HG02571 (cell line): ENCODE measurements at regions not wholly inside any gene's neighbourhood (a gene's known extent, or its start where the extent isn't known, plus 50 kb on each side); places are given as distances from the start of the nearest gene placed in this dataset.

Experiments
- ATAC-seq: cut with Tn5 transposase; IDR thresholded peaks from one replicate; pipeline ENCODE4 v1.9.1; 2021; ENCODE audit warnings: mild to moderate bottlenecking, moderate library complexity; ENCODE audit not compliant: unreplicated experiment

DNA sequence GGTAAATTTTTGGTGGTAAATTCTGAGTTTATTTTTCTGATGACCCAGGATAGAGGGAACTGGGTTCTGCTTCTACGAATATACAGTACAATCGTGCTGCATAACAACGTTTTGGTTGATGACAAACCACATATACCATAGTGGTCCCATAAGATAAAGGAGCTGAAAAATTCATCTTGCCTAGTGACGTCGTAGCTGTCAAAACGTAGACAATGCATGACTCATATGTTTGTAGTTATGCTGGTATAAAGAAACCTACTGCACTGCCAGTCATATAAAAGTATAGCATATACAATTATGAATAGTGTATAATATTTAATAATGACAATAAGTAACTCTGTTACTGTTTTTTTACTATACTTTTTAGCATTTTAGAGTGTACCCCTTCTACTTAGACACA lies 244.0 kb downstream of the GAS1 start:
- no peak for ATAC-seq

- ATAC-seq, result no peak
Observed at GRCh38 chr9:86700629-86701028, 246.7 kb downstream of the GAS1 start.

- ATAC-seq, result no peak
Observed at GRCh38 chr9:86697999-86698398, 249.3 kb downstream of the GAS1 start.

DNA sequence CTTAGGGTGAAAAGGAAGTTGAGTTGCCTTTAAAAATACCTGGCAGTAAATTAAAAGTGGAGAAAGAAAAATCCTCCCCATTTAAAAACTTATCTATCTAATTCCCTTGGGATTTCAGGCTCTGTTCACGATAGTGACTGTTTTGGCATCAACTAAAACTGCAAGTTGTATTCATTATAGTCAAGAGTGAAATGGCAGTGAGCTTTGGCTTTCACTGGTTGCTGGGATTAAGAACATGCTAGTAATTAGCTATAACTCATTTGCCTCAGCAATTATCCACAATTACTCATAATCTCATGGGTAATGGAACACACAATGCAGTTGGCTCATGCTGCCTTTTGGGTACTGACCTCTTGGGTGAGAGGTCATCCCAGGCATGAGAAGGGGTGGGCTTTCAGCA lies 250.1 kb downstream of the GAS1 start:
- no peak for ATAC-seq

GRCh38 chr9:86695910-86696424 lies 251.3 kb downstream of the GAS1 start:
- no peak for ATAC-seq

GRCh38 chr9:86690034-86690433 lies 257.3 kb downstream of the GAS1 start:
- ATAC-seq, result no peak

- no peak for ATAC-seq
Observed at GRCh38 chr9:86687788-86688187, 259.5 kb downstream of the GAS1 start.

- ATAC-seq, result no peak
Observed at GRCh38 chr9:86685556-86685955, 261.8 kb downstream of the GAS1 start.

GRCh38 chr9:86684148-86684547 lies 263.2 kb downstream of the GAS1 start:
- no peak for ATAC-seq

DNA sequence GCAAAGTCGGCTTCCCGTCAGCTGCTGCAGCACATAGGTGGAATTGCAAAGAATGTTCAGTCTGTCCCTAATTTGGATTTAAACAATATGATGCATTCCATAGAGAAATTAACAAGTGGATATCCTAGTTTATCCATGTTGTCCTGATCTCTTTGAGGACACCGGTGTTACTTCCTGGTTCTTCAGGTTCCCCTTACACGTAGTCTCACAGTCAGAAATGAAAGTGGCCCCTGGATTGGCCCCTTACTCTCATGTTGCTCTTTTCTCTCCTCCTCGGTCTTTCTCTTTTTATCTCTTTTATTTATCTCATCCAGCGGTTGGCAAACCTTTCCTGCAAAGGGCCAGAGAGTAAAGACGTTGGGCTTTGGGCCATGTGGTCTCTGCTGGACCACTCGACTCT lies 265.1 kb downstream of the GAS1 start:
- ATAC-seq, result no peak

DNA sequence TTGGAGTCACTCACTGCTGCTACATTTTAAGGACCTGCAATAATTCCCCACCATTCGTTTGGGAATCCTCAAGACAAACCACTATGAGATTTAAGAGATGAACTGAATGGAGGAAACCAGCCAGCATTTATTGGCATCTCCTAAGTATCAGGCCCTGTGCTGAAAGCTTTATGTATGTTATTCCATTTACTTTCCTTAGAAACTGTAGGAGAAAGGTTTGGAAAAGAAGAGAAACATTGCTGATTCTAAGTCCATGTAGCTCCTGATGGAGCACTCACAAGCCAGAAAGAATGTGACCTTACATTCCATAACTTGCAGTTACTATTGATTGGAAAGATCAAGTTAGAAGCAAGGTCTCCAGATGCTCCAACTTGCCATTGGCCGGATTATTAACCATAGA lies 267.4 kb downstream of the GAS1 start:
- ATAC-seq, result no peak

GRCh38 chr9:86676396-86676795 lies 270.9 kb downstream of the GAS1 start:
- no peak for ATAC-seq

DNA sequence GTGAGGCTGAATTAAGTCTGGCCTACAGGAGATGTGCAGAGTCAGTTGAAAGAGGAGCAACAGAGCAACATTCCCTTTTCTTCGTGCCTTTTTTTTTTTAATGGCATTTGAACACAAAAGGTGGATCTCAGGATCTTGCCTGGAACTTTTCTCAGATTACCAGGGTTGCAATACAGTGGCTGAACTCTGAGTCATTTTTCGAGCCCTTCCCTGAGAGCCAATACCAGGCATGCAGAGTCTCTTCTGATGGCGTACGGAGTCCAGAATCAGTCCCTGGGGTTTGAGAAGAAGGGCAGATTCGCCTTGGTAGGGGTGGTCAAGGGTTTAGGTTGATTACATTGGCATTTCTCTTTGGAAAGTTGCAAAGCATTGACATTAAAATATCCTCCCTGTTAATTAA lies 271.5 kb downstream of the GAS1 start:
- ATAC-seq, result no peak

GRCh38 chr9:86674487-86674886 lies 272.8 kb downstream of the GAS1 start:
- no peak for ATAC-seq

DNA sequence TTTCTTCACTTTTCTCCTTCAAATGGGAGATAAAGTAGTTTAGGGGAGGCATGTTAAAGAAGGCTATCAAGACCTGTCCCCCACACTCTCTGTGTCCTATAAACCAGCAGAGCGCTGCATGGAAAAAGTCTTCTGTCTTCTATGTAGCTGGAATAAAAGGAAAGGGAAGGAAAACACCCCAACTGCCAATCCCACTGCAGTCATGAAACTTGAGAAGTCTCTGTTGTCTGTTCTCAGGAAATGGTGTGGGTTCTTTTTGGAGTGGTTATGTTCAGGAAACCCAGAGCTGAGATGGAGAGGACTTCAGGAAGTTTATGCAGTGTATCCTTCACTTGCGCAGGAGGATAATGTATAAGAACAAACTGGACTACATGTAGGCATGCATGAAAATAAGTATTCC lies 274.3 kb downstream of the GAS1 start:
- no peak for ATAC-seq

DNA sequence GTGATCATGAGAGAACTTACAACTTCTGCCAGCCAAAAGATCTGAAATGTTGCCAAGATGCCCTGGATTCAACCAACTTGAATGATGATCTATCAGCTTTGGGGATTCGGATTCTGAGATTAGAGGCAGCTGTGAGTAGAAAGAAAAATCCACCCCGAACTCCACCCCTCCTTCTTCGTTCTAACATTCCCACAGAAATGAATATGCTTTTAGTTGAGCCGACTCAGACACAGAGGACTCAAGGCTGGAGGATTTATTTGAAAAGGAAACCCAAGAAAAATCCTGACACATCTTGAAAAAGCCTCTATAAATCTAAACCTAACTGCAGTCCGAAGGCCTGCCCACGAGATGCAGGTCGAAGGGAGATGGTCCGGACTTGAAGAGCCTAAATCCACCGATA lies 275.0 kb downstream of the GAS1 start:
- no peak for ATAC-seq

DNA sequence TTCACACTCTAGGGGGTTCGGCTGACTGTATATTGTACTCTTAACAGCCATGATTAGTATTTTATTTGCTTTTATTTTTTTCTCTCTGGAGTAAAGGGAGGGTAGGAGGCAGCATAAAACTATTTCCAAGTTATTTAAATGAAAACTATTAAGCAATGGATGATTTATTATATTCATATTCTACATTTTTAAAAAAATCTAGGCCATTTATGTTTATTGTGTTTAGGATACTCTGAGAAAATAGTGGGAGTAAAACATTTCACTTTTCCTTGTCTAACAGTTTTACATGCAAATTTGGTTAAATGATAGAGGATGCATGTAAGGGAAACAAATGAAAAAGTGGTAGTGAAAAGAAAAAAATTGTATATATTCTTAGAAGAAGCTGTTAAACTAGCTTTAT lies 276.3 kb downstream of the GAS1 start:
- ATAC-seq, result no peak

DNA sequence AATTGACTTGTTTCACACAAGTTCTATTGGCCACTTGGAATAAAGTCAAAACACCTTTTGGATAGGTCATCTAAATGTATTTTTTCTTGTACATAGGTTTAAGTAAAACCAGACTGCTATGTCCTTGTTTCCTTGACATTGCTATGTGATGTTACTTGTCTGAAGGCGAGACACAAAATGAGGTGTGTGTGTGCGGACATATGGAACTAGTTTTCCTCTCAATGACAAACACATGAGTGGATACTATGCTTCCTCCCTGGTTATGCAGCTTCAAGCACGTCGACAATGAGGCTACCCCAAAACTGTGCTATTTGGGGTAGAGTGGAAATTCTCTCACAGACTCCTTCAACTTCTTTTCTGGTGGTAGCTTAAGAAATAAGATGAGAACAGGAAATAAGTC lies 276.8 kb downstream of the GAS1 start:
- ATAC-seq, result no peak

GRCh38 chr9:86670076-86670475 lies 277.2 kb downstream of the GAS1 start:
- no peak for ATAC-seq

DNA sequence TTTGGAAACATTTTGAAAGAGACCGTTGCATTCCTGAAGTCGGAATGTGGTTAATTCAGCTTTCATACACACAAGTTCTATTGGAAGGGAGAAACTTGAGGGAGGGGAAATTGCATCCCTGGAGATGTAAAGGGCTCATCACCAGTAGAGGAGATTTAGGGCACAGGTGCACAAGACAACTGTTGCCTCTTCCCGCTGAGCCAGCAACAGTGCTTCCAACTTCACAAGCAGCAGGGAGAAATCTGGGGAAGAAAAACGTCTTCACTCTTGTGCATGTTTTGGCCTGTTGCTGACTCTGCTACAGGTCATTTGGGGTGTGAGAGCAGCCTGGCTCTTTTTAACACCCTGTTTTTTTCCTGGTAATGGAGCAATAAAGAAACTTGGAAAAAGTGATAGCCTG lies 277.9 kb downstream of the GAS1 start:
- no peak for ATAC-seq

GRCh38 chr9:86668488-86668887 lies 278.8 kb downstream of the GAS1 start:
- ATAC-seq, result no peak

GRCh38 chr9:86667307-86667706 lies 280.0 kb downstream of the GAS1 start:
- ATAC-seq, result no peak

DNA sequence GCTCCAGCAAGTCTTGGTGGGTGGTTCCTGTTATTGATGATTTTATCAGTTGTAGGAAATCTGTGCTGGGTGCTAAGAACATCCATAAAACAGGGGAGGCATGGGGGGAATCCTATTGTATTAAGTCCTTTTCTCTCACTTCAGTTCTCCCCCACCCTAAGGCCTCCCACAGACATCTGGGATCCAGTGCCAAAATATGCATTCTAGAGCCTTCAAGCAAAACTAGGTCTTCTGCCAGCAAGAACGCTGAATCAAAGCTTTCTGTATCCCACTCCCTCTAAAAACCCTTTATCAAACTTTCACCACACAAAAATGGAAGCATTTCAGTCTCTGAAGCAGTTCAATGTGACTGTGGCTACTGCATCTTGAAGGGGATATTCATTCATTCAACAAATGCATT lies 281.9 kb downstream of the GAS1 start:
- ATAC-seq, result no peak

DNA sequence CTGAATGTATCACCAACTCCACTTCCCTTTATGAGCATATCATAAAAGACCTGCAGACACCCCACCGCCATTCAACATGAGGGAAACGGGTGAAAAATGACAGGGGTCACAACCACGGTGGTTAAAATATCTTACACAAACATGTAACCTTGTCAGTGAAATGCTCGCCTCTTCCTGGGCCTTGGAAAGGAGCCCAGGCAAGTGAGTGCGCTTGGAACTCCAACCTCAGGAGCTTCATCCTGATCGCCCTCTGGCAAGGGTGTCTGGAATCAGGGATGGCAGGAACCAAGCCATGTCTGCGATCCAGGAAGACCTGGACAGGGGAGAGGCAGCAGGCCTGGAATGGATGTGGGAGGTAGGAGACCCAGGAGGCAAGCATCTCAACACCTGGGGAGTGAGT lies 282.7 kb downstream of the GAS1 start:
- ATAC-seq, result no peak
